IMR-90 (cell line): ENCODE measurements at regions not wholly inside any gene's neighbourhood (a gene's known extent, or its start where the extent isn't known, plus 50 kb on each side); places are given as distances from the start of the nearest gene placed in this dataset.

Source experiments
- ATAC-seq: fragments of 200-7000 bp; cut with Tn5 transposase; 2 replicates; pipeline ENCODE4 v1.9.1; 2020; ENCODE audit warnings: low read depth, mild to moderate bottlenecking, moderate library complexity
- BruUV-seq: library from RNA; stranded (reverse); fragments of 400-500 nt; replicated peaks from 2 replicates; lab custom pipeline; 2021; lab: Mats Ljungman, UMichigan
- CTCF ChIA-PET: fragments of 300-600 bp; formaldehyde crosslinking; extraction: SDS; loops from one replicate; lab custom pipeline; 2021; ENCODE audit warnings: antibody characterized with exemption; lab: Yijun Ruan, JAX
- POLR2A ChIA-PET: fragments of 300-600 bp; sonication (Branson Sonifier 250); formaldehyde crosslinking; loops from one replicate; lab custom pipeline; 2022; ENCODE audit warnings: antibody characterized with exemption; ENCODE audit not compliant: unreplicated experiment; lab: Charles Lee
- DNase-seq: peaks from one replicate; pipeline ENCODE4 v3.0.0; 2013
- H2AFZ ChIP-seq: replicated peaks from 2 replicates; pipeline ENCODE3; 2013; ENCODE audit warnings: low read length, mild to moderate bottlenecking; ENCODE audit not compliant: poor library complexity
- H2AK5ac ChIP-seq: 2 replicates; pipeline ENCODE4 v1.6.1; 2013; ENCODE audit warnings: low read depth, low read length, inconsistent platforms
- H2AK9ac ChIP-seq: replicated peaks from 2 replicates; pipeline ENCODE3; 2013; ENCODE audit warnings: mild to moderate bottlenecking, low read depth, low read length, moderate library complexity; ENCODE audit not compliant: poor library complexity
- H2BK120ac ChIP-seq: 2 replicates; pipeline ENCODE4 v1.6.1; 2013; ENCODE audit warnings: low read depth, low read length, inconsistent platforms
- H2BK15ac ChIP-seq: 3 replicates; pipeline ENCODE4 v1.6.1; 2013; ENCODE audit warnings: low read depth, low read length, inconsistent platforms
- H2BK20ac ChIP-seq: 2 replicates; pipeline ENCODE4 v1.6.1; 2013; ENCODE audit warnings: low read depth, mild to moderate bottlenecking, inconsistent platforms, low read length, moderate library complexity
- H2BK5ac ChIP-seq: 2 replicates; pipeline ENCODE4 v1.6.1; 2013; ENCODE audit warnings: mild to moderate bottlenecking, low read depth, low read length, inconsistent platforms; ENCODE audit not compliant: poor library complexity, severe bottlenecking
- H3K14ac ChIP-seq: replicated peaks from 2 replicates; pipeline ENCODE4 v1.6.1; 2013; ENCODE audit warnings: low read depth, low read length, inconsistent platforms
- H3K18ac ChIP-seq: 2 replicates; pipeline ENCODE4 v1.6.1; 2013; ENCODE audit warnings: low read depth, low read length, control low read depth
- H3K23ac ChIP-seq: 2 replicates; pipeline ENCODE4 v1.6.1; 2013; ENCODE audit warnings: low read depth, low read length, inconsistent platforms
- H3K27ac ChIP-seq: 2 replicates; pipeline ENCODE4 v1.5.1; 2013; ENCODE audit warnings: mild to moderate bottlenecking, control low read depth, low read length; ENCODE audit not compliant: insufficient read depth
- H3K27me3 ChIP-seq: 2 replicates; pipeline ENCODE4 v1.6.1; 2013; ENCODE audit warnings: low read length; ENCODE audit not compliant: control insufficient read depth, insufficient read depth
- H3K36me3 ChIP-seq: 2 replicates; pipeline ENCODE4 v1.6.1; 2013; ENCODE audit warnings: low read length, mixed read lengths; ENCODE audit not compliant: control insufficient read depth, insufficient read depth
- H3K4ac ChIP-seq: 2 replicates; pipeline ENCODE4 v1.6.1; 2013; ENCODE audit warnings: low read depth, low read length, inconsistent platforms
- H3K4me1 ChIP-seq: 2 replicates; pipeline ENCODE4 v1.6.1; 2013; ENCODE audit warnings: low read length, mixed read lengths; ENCODE audit not compliant: control insufficient read depth, insufficient read depth
- H3K4me2 ChIP-seq: 2 replicates; pipeline ENCODE4 v1.6.1; 2013; ENCODE audit warnings: low read depth, mild to moderate bottlenecking, control low read depth, low read length, moderate library complexity
- H3K4me3 ChIP-seq: 2 replicates; pipeline ENCODE4 v1.5.1; 2013; ENCODE audit warnings: low read depth, mild to moderate bottlenecking, control low read depth, low read length, moderate library complexity; ENCODE audit not compliant: insufficient read depth
- H3K56ac ChIP-seq: 2 replicates; pipeline ENCODE4 v1.6.1; 2013; ENCODE audit warnings: low read length, inconsistent platforms; ENCODE audit not compliant: insufficient read depth; ENCODE audit errors: extremely low read depth
- H3K79me1 ChIP-seq, 2 experiments: 2 replicates each; pipeline ENCODE4 v1.6.1; 2013; ENCODE audit warnings: low read length in 2 of 2, inconsistent platforms in 1 of 2, low read depth in 1 of 2
- H3K9ac ChIP-seq: 2 replicates; pipeline ENCODE4 v1.6.1; 2013; ENCODE audit warnings: low read depth, low read length, control low read depth
- H3K9me1 ChIP-seq: 2 replicates; pipeline ENCODE4 v1.6.1; 2013; ENCODE audit warnings: low read length, inconsistent platforms; ENCODE audit not compliant: insufficient read depth
- H3K9me3 ChIP-seq: 2 replicates; pipeline ENCODE4 v1.6.1; 2013; ENCODE audit warnings: low read length; ENCODE audit not compliant: control insufficient read depth, insufficient read depth
- H4K20me1 ChIP-seq: 2 replicates; pipeline ENCODE4 v1.6.1; 2013; ENCODE audit warnings: low read length, inconsistent platforms; ENCODE audit not compliant: insufficient read depth
- H4K5ac ChIP-seq: 2 replicates; pipeline ENCODE4 v1.6.1; 2013; ENCODE audit warnings: mild to moderate bottlenecking, low read depth, low read length, control low read depth
- H4K8ac ChIP-seq, 2 experiments: 2 replicates each; pipeline ENCODE4 v1.6.1; 2013; ENCODE audit warnings: low read depth in 2 of 2, low read length in 2 of 2, control low read depth in 1 of 2, inconsistent platforms in 1 of 2
- H4K91ac ChIP-seq: 2 replicates; pipeline ENCODE4 v1.6.1; 2013; ENCODE audit warnings: low read depth, low read length, inconsistent platforms; ENCODE audit not compliant: insufficient read depth
- CEBPB ChIP-seq: IDR thresholded peaks from 2 replicates; pipeline ENCODE4 v1.6.1; 2012; ENCODE audit warnings: low read depth, low read length, improper control_type of control experiment
- FOS ChIP-seq: fragments of 150-350 bp; IDR thresholded peaks from 2 replicates; pipeline ENCODE4 v1.6.1; 2016; ENCODE audit warnings: low read depth, low read length
- MXI1 ChIP-seq: IDR thresholded peaks from 2 replicates; pipeline ENCODE4 v1.6.1; 2012; ENCODE audit warnings: low read depth, mild to moderate bottlenecking, low read length, moderate library complexity, borderline replicate concordance
- SMC3 ChIP-seq: fragments of 150-350 bp; IDR thresholded peaks from 2 replicates; pipeline ENCODE4 v1.6.1; 2016; ENCODE audit warnings: low read depth, mild to moderate bottlenecking, antibody characterized with exemption, low read length, moderate library complexity
- WGBS, 2 experiments: methylation state at CpG; one replicate each; pipeline versions ENCODE4 v1.1.5 to v1.1.7; 2013; ENCODE audit warnings: missing lambda C conversion rate in 2 of 2; ENCODE audit not compliant: insufficient read length in 1 of 2; ENCODE audit errors: extremely low coverage in 2 of 2; 5-methylcytosine and 5-hydroxymethylcytosine counted together
- dilution Hi-C: fragments of 300-500 bp; cut with HindIII; formaldehyde crosslinking; loops from one replicate; pipeline ENCODE4 v1.14.3; 2018; ENCODE audit warnings: low sequenced_read_pairs; ENCODE audit not compliant: unreplicated experiment
- in situ Hi-C: fragments of 300-500 bp; cut with MboI; formaldehyde crosslinking; loops from 3 replicates; pipeline ENCODE4 v1.14.3; 2019; ENCODE audit warnings: low sequenced_read_pairs, inconsistent platforms, mixed read lengths
- intact Hi-C: fragments of 100-400 bp; cut with micrococcal nuclease; formaldehyde crosslinking; loops from 2 replicates; pipeline ENCODE4 v1.10.0; 2022

DNA sequence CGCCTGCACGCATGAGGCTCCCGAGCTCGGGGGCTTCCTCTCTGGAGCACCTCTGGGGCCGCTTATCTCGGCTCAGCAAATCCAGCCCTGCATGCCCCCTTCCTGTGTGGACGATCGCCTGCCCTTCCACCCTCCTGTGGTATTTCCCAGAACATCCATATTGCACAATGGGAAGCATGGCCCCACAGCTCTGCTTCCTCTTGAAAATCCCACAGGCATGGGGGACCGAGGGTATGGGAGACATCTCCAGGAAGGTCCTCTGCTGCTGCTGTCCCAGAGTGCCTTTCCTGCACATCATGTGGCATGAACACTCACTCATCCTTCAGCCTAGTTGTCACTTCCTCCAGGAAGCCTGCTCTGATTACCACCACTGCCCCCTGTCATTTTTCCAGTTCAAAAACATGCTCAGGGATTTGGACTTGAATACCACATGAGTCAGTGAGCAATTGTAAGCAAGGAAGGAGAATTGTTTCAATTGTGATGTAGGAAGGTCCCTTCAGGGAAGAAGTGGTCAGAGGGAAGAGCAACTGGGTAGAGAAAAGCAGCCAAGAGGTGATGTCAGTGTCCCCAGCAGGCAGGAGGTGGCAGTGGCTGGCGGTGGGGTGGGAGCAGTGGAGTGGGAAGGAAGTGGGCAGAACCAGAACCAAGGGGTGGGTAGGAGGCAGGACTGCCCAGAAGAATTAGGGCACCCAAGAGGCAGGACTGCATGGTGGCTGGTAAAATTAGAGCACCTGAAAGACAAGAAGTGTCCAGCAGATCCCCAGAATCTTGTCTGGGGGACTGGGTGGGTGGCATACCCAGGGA lies 67.5 kb upstream of the ZMIZ1 start:
- BruUV-seq, result no TSS peak
- 76% methylated on average over 8 of the region's 10 CpGs; no CpG with 5 or more reads in 1 of the 2 experiments for WGBS, 2 experiments
- H2BK15ac ChIP-seq, result peak overlapping the region; percentile 59; the same call in 1 of the 3 replicates
- no peaks in the 10 kb centered on the region for H4K20me1 ChIP-seq
- peak overlapping the region; percentile 53 for H3K4ac ChIP-seq
- peak overlapping the region; percentile 10; the same call in 1 of the 2 replicates for H4K91ac ChIP-seq
- TF ChIP-seq SMC3 (0 out of 2 replicates have a peak, but pooled peaks have one; percentile 14), FOS (no peak), CEBPB (peak; percentile 64), MXI1 (no peak)
- H3K4me2 ChIP-seq, result no peak overlapping the region
- H4K5ac ChIP-seq, result no peak overlapping the region
- in situ Hi-C loops, result no loop called here
- H3K9ac ChIP-seq, result no peak overlapping the region
- intact Hi-C loops, result no loop called here
- peak overlapping the region; percentile 46 for H2AFZ ChIP-seq
- H3K9me3 ChIP-seq, result no peaks in the 10 kb centered on the region
- H3K4me1 ChIP-seq, result peaks cover 12% of the 10 kb centered on the region; the same call in 1 of the 2 replicates
- H2BK5ac ChIP-seq, result no peak overlapping the region
- dilution Hi-C loops, result no loop called here
- no peak overlapping the region for H2BK120ac ChIP-seq
- CTCF ChIA-PET, result no interaction called here
- peak; percentile 50 for DNase-seq
- H3K36me3 ChIP-seq, result no peaks in the 10 kb centered on the region
- H3K9me1 ChIP-seq, result peaks cover 14% of the 10 kb centered on the region; the same call in 1 of the 2 replicates
- no peak overlapping the region for H3K23ac ChIP-seq
- H3K4me3 ChIP-seq, result no peak overlapping the region
- peak overlapping the region; percentile 75 for H2AK9ac ChIP-seq
- peak; percentile 56 for ATAC-seq
- peak overlapping the region; percentile 56; the same call in 1 of the 2 replicates for H3K14ac ChIP-seq
- no peak overlapping the region for H3K18ac ChIP-seq
- H3K79me1 ChIP-seq, result no peaks in the 10 kb centered on the region
- H2AK5ac ChIP-seq, result peak overlapping the region; percentile 72
- H2BK20ac ChIP-seq, result no peak overlapping the region; the same call in 1 of the 2 replicates
- no peak overlapping the region for H3K27ac ChIP-seq
- POLR2A ChIA-PET, result no interaction called here
- H3K27me3 ChIP-seq, result peaks cover 20% of the 10 kb centered on the region
- no peak overlapping the region for H3K56ac ChIP-seq
- H4K8ac ChIP-seq, result no peak overlapping the region
